ENCODE measurements at regions not wholly inside any gene's neighbourhood (a gene's known extent, or its start where the extent isn't known, plus 50 kb on each side); places are given as distances from the start of the nearest gene placed in this dataset.
A peak's percentile ranks its signal among the peaks of the same experiment; 100 is the strongest.

- DNase-seq (ENCODE audit: low spot score) (peak; percentile 78), FAIRE-seq (peak; percentile 95)
Measured at GRCh38 chr12:27179400-27180214, 64.5 kb upstream of the STK38L start.

- FAIRE-seq (no peak), DNase-seq (ENCODE audit: low spot score) (no peak)
Measured at GRCh38 chr12:27180906-27181505, 63.1 kb upstream of the STK38L start.

- FAIRE-seq (no peak), DNase-seq (ENCODE audit: low spot score) (no peak)
Measured at GRCh38 chr12:27183342-27183741, 60.7 kb upstream of the STK38L start.

GRCh38 chr12:27185234-27186021 is 58.7 kb upstream of the STK38L start:
- no peak for DNase-seq (ENCODE audit: low spot score)
- FAIRE-seq: no peak

- FAIRE-seq: no peak
Measured at GRCh38 chr12:27186022-27186839, 57.9 kb upstream of the STK38L start.

GRCh38 chr12:27187697-27188096 is 56.4 kb upstream of the STK38L start:
- DNase-seq (ENCODE audit: low spot score): no peak
- no peak for FAIRE-seq

More at GRCh38 chr12:27186022-27186839, 57.9 kb upstream of the STK38L start:
- DNase-seq (ENCODE audit: low spot score): no peak

- FAIRE-seq: no peak
- DNase-seq (ENCODE audit: low spot score): no peak
Measured at GRCh38 chr12:27190761-27191160, 53.3 kb upstream of the STK38L start.

- DNase-seq (ENCODE audit: low spot score): no peak
- no peak for FAIRE-seq
Measured at GRCh38 chr12:27191531-27191930, 52.6 kb upstream of the STK38L start.

- FAIRE-seq: no peak
- no peak for DNase-seq (ENCODE audit: low spot score)
Measured at GRCh38 chr12:27192118-27192802, 51.8 kb upstream of the STK38L start.

GRCh38 chr12:27193106-27193505 is 51.0 kb upstream of the STK38L start:
- no peak for DNase-seq (ENCODE audit: low spot score)
- no peak for FAIRE-seq

- DNase-seq (ENCODE audit: low spot score): peak; percentile 50
- no peak for FAIRE-seq
Measured at GRCh38 chr12:27193854-27194544, 50.1 kb upstream of the STK38L start.

Measured in urothelium cell line (cell line).